Lung (tissue), 11 donors: ENCODE measurements at regions not wholly inside any gene's neighbourhood (a gene's known extent, or its start where the extent isn't known, plus 50 kb on each side); places are given as distances from the start of the nearest gene placed in this dataset.
A peak's percentile ranks its signal among the peaks of the same experiment; 100 is the strongest.
"Not testable (repeated sequence)": the region's sequence is repeated elsewhere in the genome, so short reads cannot be mapped to it uniquely, and the experiment has no call there.

ENCODE experiments used
- ATAC-seq: fragments of 200-7000 bp; cut with Tn5 transposase; one replicate; pipeline ENCODE4 v1.9.1; 2020; ENCODE audit warnings: moderate number of reproducible peaks; ENCODE audit not compliant: insufficient read depth, low FRiP score
- DNase-seq, 3 donors: peaks; one replicate each; pipeline ENCODE4 v3.0.0-alpha.2; 2013 to 2017
- H3K27ac ChIP-seq, 2 donors: one replicate each; pipeline ENCODE4 v1.5.1; 2013; ENCODE audit warnings: mild to moderate bottlenecking in 2 of 2, moderate library complexity in 2 of 2, control low read depth in 1 of 2, inconsistent platforms in 1 of 2, low read depth in 1 of 2, low read length in 1 of 2
- H3K27me3 ChIP-seq, 3 donors: one replicate each; pipeline ENCODE4 v1.5.1; 2013; ENCODE audit warnings: low read length in 2 of 3; ENCODE audit not compliant: control insufficient read depth in 3 of 3, insufficient read depth in 3 of 3
- H3K36me3 ChIP-seq, 4 donors: one replicate each; pipeline ENCODE4 v1.5.1; 2013; ENCODE audit warnings: low read length in 4 of 4, mild to moderate bottlenecking in 1 of 4, moderate library complexity in 1 of 4; ENCODE audit not compliant: control insufficient read depth in 4 of 4, insufficient read depth in 4 of 4
- H3K4me1 ChIP-seq, 5 donors: one replicate each; pipeline ENCODE4 v1.5.1; 2013; ENCODE audit warnings: low read length in 5 of 5, mild to moderate bottlenecking in 2 of 5, moderate library complexity in 1 of 5; ENCODE audit not compliant: control insufficient read depth in 5 of 5, insufficient read depth in 5 of 5
- H3K4me3 ChIP-seq: one replicate; pipeline ENCODE4 v1.5.1; 2013; ENCODE audit warnings: mild to moderate bottlenecking, control low read depth, moderate library complexity
- H3K9ac ChIP-seq, 2 donors: one replicate each; pipeline ENCODE4 v1.5.1; 2013; ENCODE audit warnings: low read length in 2 of 2, control low read depth in 1 of 2; ENCODE audit not compliant: insufficient read depth in 1 of 2
- H3K9me3 ChIP-seq, 4 donors: one replicate each; pipeline ENCODE4 v1.5.1; 2013; ENCODE audit warnings: low read length in 3 of 4, mild to moderate bottlenecking in 1 of 4, moderate library complexity in 1 of 4; ENCODE audit not compliant: control insufficient read depth in 4 of 4, insufficient read depth in 3 of 4
- CTCF ChIP-seq: IDR thresholded peaks from 2 replicates; pipeline ENCODE4 v1.5.1; 2012; ENCODE audit warnings: mild to moderate bottlenecking; ENCODE audit errors: control extremely low read depth, extremely low read depth
- WGBS, 2 donors: extraction: QIAGEN DNeasy Blood & Tissue Kit; methylation state at CpG; one replicate each; pipeline ENCODE4 v1.1.7; 2013; 5-methylcytosine and 5-hydroxymethylcytosine counted together
- donor health status: control.
- donor health status: control.
- donor health status: Bipolar disorder and iron deficiency.
- donor health status: healthy.
- donor health status: DM: yes; HTN: yes; CAD: no.

GRCh38 chr17:53619025-53619424 lies 203.7 kb upstream of the KIF2B start:
- Histone ChIP-seq H3K4me3 (no peak overlapping the region), H3K4me1 (no peaks in the 10 kb centered on the region), H3K9ac (no peak overlapping the region), H3K27ac (no peak overlapping the region), H3K27me3 (no peaks in the 10 kb centered on the region), H3K36me3 (no peaks in the 10 kb centered on the region), H3K9me3 (no peaks in the 10 kb centered on the region)
- TF ChIP-seq CTCF, result no peak
- WGBS, 2 donors, result 65 to 70% methylated on average over 3 of the region's 3 CpGs
- ATAC-seq (no peak), DNase-seq (no peak)

GRCh38 chr17:53608208-53608607 lies 214.5 kb upstream of the KIF2B start:
- H3K9ac ChIP-seq, H3K27ac ChIP-seq, H3K4me3 ChIP-seq, H3K36me3 ChIP-seq, DNase-seq, H3K9me3 ChIP-seq, H3K27me3 ChIP-seq, ATAC-seq, H3K4me1 ChIP-seq: not testable (repeated sequence)
- WGBS, 2 donors, result 88 to 89% methylated on average over 5 of the region's 5 CpGs

GRCh38 chr17:53607475-53607874 lies 215.3 kb upstream of the KIF2B start:
- WGBS, 2 donors, result 21 to 25% methylated on average over 1 of the region's 1 CpG
- DNase-seq (peak in 1 of 3 donors; percentile 2), ATAC-seq (no peak)

GRCh38 chr17:53588317-53588716 lies 234.4 kb upstream of the KIF2B start:
- DNase-seq (no peak), ATAC-seq (no peak)
- no peak overlapping the region for H3K4me3 ChIP-seq
- H3K4me1 ChIP-seq, result no peaks in the 10 kb centered on the region
- no peak overlapping the region for H3K27ac ChIP-seq
- TF ChIP-seq CTCF, result no peak
- no peaks in the 10 kb centered on the region for H3K9me3 ChIP-seq
- no peaks in the 10 kb centered on the region for H3K27me3 ChIP-seq
- no peak overlapping the region for H3K9ac ChIP-seq
- no peaks in the 10 kb centered on the region for H3K36me3 ChIP-seq

More at GRCh38 chr17:53607475-53607874, 215.3 kb upstream of the KIF2B start:
- Histone ChIP-seq H3K4me1 (no peaks in the 10 kb centered on the region), H3K9ac (no peak overlapping the region), H3K4me3 (no peak overlapping the region), H3K27ac (no peak overlapping the region), H3K36me3 (no peaks in the 10 kb centered on the region), H3K9me3 (no peaks in the 10 kb centered on the region), H3K27me3 (no peaks in the 10 kb centered on the region)
- no peak for TF ChIP-seq CTCF
